ENCODE measurements at regions not wholly inside any gene's neighbourhood (a gene's known extent, or its start where the extent isn't known, plus 50 kb on each side); places are given as distances from the start of the nearest gene placed in this dataset.

DNA sequence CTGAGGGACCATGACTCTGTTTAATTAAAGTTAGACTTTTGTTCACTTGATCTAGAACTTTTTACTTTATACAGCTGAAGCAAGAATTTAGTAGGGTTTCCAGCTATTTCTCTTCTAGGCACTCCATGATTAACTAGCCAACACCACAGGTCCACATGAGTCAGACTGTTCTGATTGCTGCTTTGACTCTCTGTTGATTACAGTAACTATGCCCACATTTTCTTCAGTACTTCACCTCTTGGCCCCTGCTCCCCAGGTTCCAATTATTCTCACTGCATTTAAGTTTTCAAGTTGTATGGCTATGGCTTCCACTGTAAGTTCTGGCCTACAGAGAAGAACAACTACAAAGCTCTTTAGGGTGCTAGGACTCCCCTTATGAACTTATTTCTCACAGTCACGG lies 737.2 kb upstream of the IGFBP3 start:
- no peak for TF ChIP-seq POLR2A (IDR thresholded peaks at IDR 0.05; ENCODE audit: extremely low read depth, insufficient read length)
- TF ChIP-seq, protein P1, sequence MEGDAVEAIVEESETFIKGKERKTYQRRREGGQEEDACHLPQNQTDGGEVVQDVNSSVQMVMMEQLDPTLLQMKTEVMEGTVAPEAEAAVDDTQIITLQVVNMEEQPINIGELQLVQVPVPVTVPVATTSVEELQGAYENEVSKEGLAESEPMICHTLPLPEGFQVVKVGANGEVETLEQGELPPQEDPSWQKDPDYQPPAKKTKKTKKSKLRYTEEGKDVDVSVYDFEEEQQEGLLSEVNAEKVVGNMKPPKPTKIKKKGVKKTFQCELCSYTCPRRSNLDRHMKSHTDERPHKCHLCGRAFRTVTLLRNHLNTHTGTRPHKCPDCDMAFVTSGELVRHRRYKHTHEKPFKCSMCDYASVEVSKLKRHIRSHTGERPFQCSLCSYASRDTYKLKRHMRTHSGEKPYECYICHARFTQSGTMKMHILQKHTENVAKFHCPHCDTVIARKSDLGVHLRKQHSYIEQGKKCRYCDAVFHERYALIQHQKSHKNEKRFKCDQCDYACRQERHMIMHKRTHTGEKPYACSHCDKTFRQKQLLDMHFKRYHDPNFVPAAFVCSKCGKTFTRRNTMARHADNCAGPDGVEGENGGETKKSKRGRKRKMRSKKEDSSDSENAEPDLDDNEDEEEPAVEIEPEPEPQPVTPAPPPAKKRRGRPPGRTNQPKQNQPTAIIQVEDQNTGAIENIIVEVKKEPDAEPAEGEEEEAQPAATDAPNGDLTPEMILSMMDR (IDR thresholded peaks at IDR 0.05; ENCODE audit: low read depth, low read length) = no peak
- TF ChIP-seq, protein P2, sequence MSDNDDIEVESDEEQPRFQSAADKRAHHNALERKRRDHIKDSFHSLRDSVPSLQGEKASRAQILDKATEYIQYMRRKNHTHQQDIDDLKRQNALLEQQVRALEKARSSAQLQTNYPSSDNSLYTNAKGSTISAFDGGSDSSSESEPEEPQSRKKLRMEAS (IDR thresholded peaks at IDR 0.05; ENCODE audit: low read depth, low read length) = no peak
